RWPE1 (cell line): ENCODE measurements at regions not wholly inside any gene's neighbourhood (a gene's known extent, or its start where the extent isn't known, plus 50 kb on each side); places are given as distances from the start of the nearest gene placed in this dataset.
A peak's percentile ranks its signal among the peaks of the same experiment; 100 is the strongest.

Source experiments
- CTCF ChIA-PET: fragments of 350-600 bp; sonication (Branson Sonifier 250); formaldehyde crosslinking; extraction: SDS; loops from one replicate; lab custom pipeline; 2021; lab: Yijun Ruan, JAX
- POLR2A ChIA-PET: fragments of 400-600 bp; formaldehyde crosslinking; extraction: SDS; loops from one replicate; lab custom pipeline; 2020; ENCODE audit warnings: antibody characterized with exemption; ENCODE audit not compliant: low non-redundant PET; lab: Yijun Ruan, JAX
- DNase-seq: peaks from one replicate; pipeline ENCODE4 v3.0.0; 2012; ENCODE audit warnings: low spot score
- H3K27ac ChIP-seq: fragments of 450-650 bp; 2 replicates; pipeline ENCODE4 v1.5.1; 2017
- CTCF ChIP-seq: fragments of 450-650 bp; conservative IDR thresholded peaks from 2 replicates; pipeline ENCODE4 v1.5.1; 2017; ENCODE audit warnings: low read depth, mild to moderate bottlenecking

GRCh38 chr4:186348433-186348832, 82.4 kb downstream of the F11 start:
- ChIA-PET POLR2A (no interaction called here), CTCF (no interaction called here)
- DNase-seq, result no peak
- H3K27ac ChIP-seq, result no peak overlapping the region
- TF ChIP-seq CTCF, result no peak

- TF ChIP-seq CTCF, result no peak
- ChIA-PET CTCF (no interaction called here), POLR2A (no interaction called here)
- H3K27ac ChIP-seq, result no peak overlapping the region
- DNase-seq, result no peak
These were observed 81.8 kb downstream of the F11 start for GRCh38 chr4:186347743-186348142.

GRCh38 chr4:186345184-186345583, 79.2 kb downstream of the F11 start:
- no peak for TF ChIP-seq CTCF
- no peak overlapping the region for H3K27ac ChIP-seq
- CTCF ChIA-PET, result no interaction called here
- POLR2A ChIA-PET, result no interaction called here
- no peak for DNase-seq

- POLR2A ChIA-PET, result no interaction called here
- CTCF ChIA-PET, result no interaction called here
- peak; percentile 13 for DNase-seq
- no peak overlapping the region for H3K27ac ChIP-seq
- TF ChIP-seq CTCF, result no peak
These were observed 76.6 kb downstream of the F11 start for GRCh38 chr4:186342582-186342981.

- POLR2A ChIA-PET, result no interaction called here
- H3K27ac ChIP-seq, result no peak overlapping the region
- CTCF ChIA-PET, result no interaction called here
- DNase-seq, result no peak
- no peak for TF ChIP-seq CTCF
These were observed 75.7 kb downstream of the F11 start for GRCh38 chr4:186341655-186342054.
